Ovary (tissue), 7 donors: ENCODE measurements at regions not wholly inside any gene's neighbourhood (a gene's known extent, or its start where the extent isn't known, plus 50 kb on each side); places are given as distances from the start of the nearest gene placed in this dataset.

Experiments used
- DNase-seq, 5 donors: peaks; one replicate each; pipeline ENCODE4 v3.0.0-alpha.2; 2019 to 2020
- H3K27ac ChIP-seq, 2 donors: fragments of 200-600 bp; one replicate each; pipeline versions ENCODE4 v1.5.1 to v1.8.0; 2019 to 2022
- H3K27me3 ChIP-seq: fragments of 200-600 bp; one replicate; pipeline ENCODE4 v1.8.0; 2022
- H3K36me3 ChIP-seq: fragments of 200-600 bp; sonication (generic); one replicate; pipeline ENCODE4 v1.5.1; 2019
- H3K4me1 ChIP-seq: one replicate; pipeline ENCODE4 v1.8.1; 2013; ENCODE audit warnings: mild to moderate bottlenecking, moderate library complexity; ENCODE audit not compliant: insufficient read depth
- H3K4me3 ChIP-seq: fragments of 200-600 bp; sonication (generic); one replicate; pipeline ENCODE4 v1.5.1; 2017
- H3K9me3 ChIP-seq, 2 donors: fragments of 200-600 bp in 1 of 2; sonication (generic) in 1 of 2; one replicate each; pipeline versions ENCODE4 v1.5.1 to v1.8.1; 2013 to 2019; ENCODE audit warnings: mild to moderate bottlenecking in 1 of 2, moderate library complexity in 1 of 2
- EP300 ChIP-seq: sonication (generic); formaldehyde crosslinking; IDR thresholded peaks from one replicate; pipeline ENCODE4 v1.6.1; 2017; ENCODE audit warnings: antibody characterized with exemption
- POLR2A ChIP-seq: fragments of 450-650 bp; IDR thresholded peaks from one replicate; pipeline ENCODE4 v1.6.1; 2017; ENCODE audit warnings: antibody characterized with exemption, mild to moderate bottlenecking, moderate library complexity
- WGBS, 3 donors: extraction: QIAGEN DNeasy Blood & Tissue Kit in 1 of 3; methylation state at CpG; one replicate each; pipeline versions ENCODE4 v1.1.5 to v1.1.7; 2013 to 2017; 5-methylcytosine and 5-hydroxymethylcytosine counted together
- intact Hi-C, 4 donors: fragments of 100-400 bp; cut with DNase I; formaldehyde crosslinking; loops; one replicate each; pipeline versions ENCODE4 v1.11.0 to v1.15.1; 2022 to 2023
- TF ChIP-seq, protein P1 (sequence below), 3 donors: fragments of 450-650 bp in 2 of 3; fragments of 200-600 bp in 1 of 3; IDR thresholded peaks; one replicate each; pipeline versions ENCODE4 v1.5.1 to v1.8.0; 2016 to 2022; ENCODE audit warnings: antibody characterized with exemption in 3 of 3, mild to moderate bottlenecking in 1 of 3
- donor health status: DM: no; HTN: no; CAD: no; lungs with moderate emphysema.
- donor health status: DM: no; HTN: no; CAD: no.
- donor health status: Bipolar disorder and iron deficiency.
- donor health status: DM: no; HTN: no; CAD: no.
- donor health status: DM: yes; HTN: yes; CAD: no.

DNA sequence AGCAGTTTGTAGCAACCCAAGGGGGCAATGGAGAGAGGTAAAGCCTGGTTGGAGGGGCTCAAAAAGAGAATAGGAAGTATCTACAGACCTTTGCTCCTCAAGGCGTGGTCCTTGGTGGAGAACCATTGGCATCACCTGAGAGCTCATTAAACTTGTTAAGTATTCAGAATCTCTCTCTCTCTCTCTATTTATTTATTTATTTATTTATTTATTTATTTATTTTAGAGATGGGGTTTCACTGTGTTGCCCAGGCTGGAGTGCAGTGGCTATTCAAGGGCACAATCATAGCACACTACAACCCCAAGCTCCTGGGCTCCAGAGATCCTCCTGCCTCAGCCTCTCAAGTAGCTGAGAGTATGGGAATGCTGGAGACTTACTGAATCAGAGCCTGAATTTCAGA, 193.1 kb upstream of the ADCY2 start:
- H3K36me3 ChIP-seq = no peaks in the 10 kb centered on the region
- no peaks in the 10 kb centered on the region for H3K27me3 ChIP-seq
- intact Hi-C loops = no loop called here
- no peak for DNase-seq
- 89 to 92% (median 91%) methylated on average over 1 of the region's 1 CpG for whole genome bisulfite sequencing, 3 donors
- H3K9me3 ChIP-seq = no peaks in the 10 kb centered on the region
- no peaks in the 10 kb centered on the region for H3K4me1 ChIP-seq
- H3K4me3 ChIP-seq = no peak overlapping the region
- H3K27ac ChIP-seq = no peak overlapping the region
- TF ChIP-seq, protein P1, sequence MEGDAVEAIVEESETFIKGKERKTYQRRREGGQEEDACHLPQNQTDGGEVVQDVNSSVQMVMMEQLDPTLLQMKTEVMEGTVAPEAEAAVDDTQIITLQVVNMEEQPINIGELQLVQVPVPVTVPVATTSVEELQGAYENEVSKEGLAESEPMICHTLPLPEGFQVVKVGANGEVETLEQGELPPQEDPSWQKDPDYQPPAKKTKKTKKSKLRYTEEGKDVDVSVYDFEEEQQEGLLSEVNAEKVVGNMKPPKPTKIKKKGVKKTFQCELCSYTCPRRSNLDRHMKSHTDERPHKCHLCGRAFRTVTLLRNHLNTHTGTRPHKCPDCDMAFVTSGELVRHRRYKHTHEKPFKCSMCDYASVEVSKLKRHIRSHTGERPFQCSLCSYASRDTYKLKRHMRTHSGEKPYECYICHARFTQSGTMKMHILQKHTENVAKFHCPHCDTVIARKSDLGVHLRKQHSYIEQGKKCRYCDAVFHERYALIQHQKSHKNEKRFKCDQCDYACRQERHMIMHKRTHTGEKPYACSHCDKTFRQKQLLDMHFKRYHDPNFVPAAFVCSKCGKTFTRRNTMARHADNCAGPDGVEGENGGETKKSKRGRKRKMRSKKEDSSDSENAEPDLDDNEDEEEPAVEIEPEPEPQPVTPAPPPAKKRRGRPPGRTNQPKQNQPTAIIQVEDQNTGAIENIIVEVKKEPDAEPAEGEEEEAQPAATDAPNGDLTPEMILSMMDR (IDR thresholded peaks at IDR 0.05) = no peak
- TF ChIP-seq POLR2A = no peak

- intact Hi-C loops = no loop called here
- Histone ChIP-seq H3K36me3 (no peaks in the 10 kb centered on the region), H3K4me1 (no peaks in the 10 kb centered on the region), H3K27ac (no peak overlapping the region), H3K27me3 (no peaks in the 10 kb centered on the region), H3K9me3 (no peaks in the 10 kb centered on the region), H3K4me3 (no peak overlapping the region)
- TF ChIP-seq, protein P1 (IDR thresholded peaks at IDR 0.05) = no peak
- no peak for TF ChIP-seq EP300
- TF ChIP-seq POLR2A = no peak
- WGBS, 3 donors = 65 to 97% (median 95%) methylated on average over 2 of the region's 2 CpGs
- no peak for DNase-seq
Measured at GRCh38 chr5:7207979-7208378, 188.0 kb upstream of the ADCY2 start.

DNA sequence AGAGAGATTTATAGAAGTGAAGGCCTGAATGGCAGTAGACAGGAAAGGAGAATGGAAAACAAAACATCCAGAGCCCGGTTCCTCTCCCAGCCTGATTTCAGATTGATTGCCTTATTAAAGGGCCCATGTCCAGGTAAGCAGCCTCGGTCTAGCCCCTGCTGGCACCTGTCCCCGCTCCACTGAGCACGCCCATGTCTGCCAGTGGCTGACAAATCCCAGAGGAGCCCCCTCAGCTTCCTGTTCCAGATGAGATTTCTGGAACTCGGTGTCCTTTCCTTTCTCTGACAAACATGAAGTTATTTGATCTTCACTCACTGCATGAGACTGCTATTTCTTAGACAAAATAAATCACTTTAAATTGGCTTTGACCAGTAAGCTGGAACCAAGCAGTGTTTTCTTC, 187.0 kb upstream of the ADCY2 start:
- WGBS, 3 donors = 8 to 18% (median 10%) methylated on average over 5 of the region's 5 CpGs
- no peak for DNase-seq
- Histone ChIP-seq H3K4me3 (no peak overlapping the region), H3K36me3 (no peaks in the 10 kb centered on the region), H3K4me1 (no peaks in the 10 kb centered on the region), H3K27me3 (no peaks in the 10 kb centered on the region), H3K27ac (no peak overlapping the region), H3K9me3 (no peaks in the 10 kb centered on the region)
- TF ChIP-seq EP300 = no peak
- no peak for TF ChIP-seq POLR2A
- TF ChIP-seq, protein P1 (IDR thresholded peaks at IDR 0.05) = no peak
- intact Hi-C loops = no loop called here

- Histone ChIP-seq H3K27me3 (no peaks in the 10 kb centered on the region), H3K27ac (no peak overlapping the region), H3K36me3 (no peaks in the 10 kb centered on the region), H3K9me3 (no peaks in the 10 kb centered on the region), H3K4me1 (no peaks in the 10 kb centered on the region), H3K4me3 (no peak overlapping the region)
- DNase-seq = no peak
- intact Hi-C loops = no loop called here
- TF ChIP-seq POLR2A (no peak), EP300 (no peak)
- TF ChIP-seq, protein P1 (IDR thresholded peaks at IDR 0.05) = no peak
Measured at GRCh38 chr5:7209658-7210057, 186.3 kb upstream of the ADCY2 start.

DNA sequence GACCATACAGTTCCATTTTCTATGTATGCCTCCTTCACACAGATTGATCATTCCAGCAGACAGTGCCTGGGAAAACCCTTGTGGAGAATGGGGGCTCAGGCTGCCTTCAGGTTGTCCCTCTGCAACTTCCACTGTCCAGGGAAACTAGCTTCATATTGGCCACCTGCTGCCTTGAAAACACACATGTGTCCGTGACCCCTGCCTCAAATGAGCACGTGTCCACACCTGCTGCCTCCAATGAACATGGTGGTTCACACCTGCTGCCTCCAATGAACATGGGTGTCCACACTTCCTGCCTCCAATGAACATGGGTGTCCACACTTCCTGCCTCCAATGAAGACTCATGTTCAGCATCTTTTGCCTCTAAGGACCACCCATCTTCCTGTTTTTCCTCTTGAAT, 185.4 kb upstream of the ADCY2 start:
- 76 to 92% (median 83%) methylated on average over 2 of the region's 2 CpGs for WGBS, 3 donors
- no peaks in the 10 kb centered on the region for H3K27me3 ChIP-seq
- no peaks in the 10 kb centered on the region for H3K36me3 ChIP-seq
- intact Hi-C loops = no loop called here
- no peaks in the 10 kb centered on the region for H3K9me3 ChIP-seq
- H3K27ac ChIP-seq = no peak overlapping the region
- TF ChIP-seq, protein P1 (IDR thresholded peaks at IDR 0.05) = no peak
- TF ChIP-seq POLR2A = no peak
- no peaks in the 10 kb centered on the region for H3K4me1 ChIP-seq
- no peak overlapping the region for H3K4me3 ChIP-seq
- no peak for DNase-seq
